ENCODE measurements at regions not wholly inside any gene's neighbourhood (a gene's known extent, or its start where the extent isn't known, plus 50 kb on each side); places are given as distances from the start of the nearest gene placed in this dataset.
"Not testable (repeated sequence)": the region's sequence is repeated elsewhere in the genome, so short reads cannot be mapped to it uniquely, and the experiment has no call there.

DNA sequence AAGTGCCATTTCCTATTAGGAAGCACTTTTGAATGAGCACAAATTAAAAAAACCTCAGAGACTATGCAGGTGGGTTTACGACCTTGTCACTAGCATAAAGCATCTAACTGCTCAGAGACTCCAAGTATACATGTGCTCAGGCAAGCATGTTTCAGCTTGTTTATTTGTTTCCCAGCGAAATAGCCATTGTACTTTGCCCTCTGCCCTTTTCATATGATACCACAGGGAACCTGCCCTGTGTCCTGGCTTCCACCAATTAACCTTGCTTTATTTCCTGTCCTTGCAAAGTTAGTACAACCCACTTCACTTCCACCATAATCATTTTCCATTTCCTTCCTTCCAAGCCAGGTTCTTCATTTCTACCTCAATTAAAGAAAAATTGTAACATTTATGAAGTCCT, 194.9 kb downstream of the DUSP6 start:
- H3K27me3 ChIP-seq (ENCODE audit: control insufficient read depth, insufficient read depth, low read length) = peaks cover 6% of the 10 kb centered on the region
- H3K27ac ChIP-seq (ENCODE audit: low read depth, low read length) = no peak overlapping the region
- no peak overlapping the region for H3K9ac ChIP-seq (ENCODE audit: low read depth, low read length)
- no peaks in the 10 kb centered on the region for H3K9me3 ChIP-seq (ENCODE audit: control insufficient read depth, insufficient read depth, low read length)
- no peak overlapping the region for H3K4me3 ChIP-seq (ENCODE audit: low read depth, low read length)
- H3K36me3 ChIP-seq (ENCODE audit: control insufficient read depth, insufficient read depth, low read length) = no peaks in the 10 kb centered on the region
- H3K4me1 ChIP-seq (ENCODE audit: control insufficient read depth, insufficient read depth, low read length) = no peaks in the 10 kb centered on the region

DNA sequence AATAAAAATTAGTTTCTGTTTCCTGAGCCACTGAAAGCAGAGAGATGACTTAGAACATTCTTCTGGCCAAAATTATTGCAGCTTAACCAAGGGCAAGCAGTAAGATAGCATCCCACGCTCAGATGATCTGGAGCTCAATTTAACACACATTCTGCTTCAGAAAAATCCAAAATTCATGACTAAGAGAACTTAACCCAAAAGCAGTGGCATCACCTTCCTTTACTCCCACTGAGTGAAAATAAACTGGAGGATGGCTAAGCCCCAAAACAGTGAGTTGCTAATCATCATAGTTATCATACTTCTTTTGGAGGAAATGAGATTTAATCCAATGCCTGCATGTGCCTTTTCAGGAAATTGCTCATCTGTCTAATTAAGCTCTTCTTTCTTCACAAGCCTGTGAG, 195.4 kb downstream of the DUSP6 start:
- H3K4me1 ChIP-seq (ENCODE audit: control insufficient read depth, insufficient read depth, low read length) = no peaks in the 10 kb centered on the region
- no peak overlapping the region for H3K9ac ChIP-seq (ENCODE audit: low read depth, low read length)
- no peak overlapping the region for H3K27ac ChIP-seq (ENCODE audit: low read depth, low read length)
- H3K27me3 ChIP-seq (ENCODE audit: control insufficient read depth, insufficient read depth, low read length) = peaks cover under 1% of the 10 kb centered on the region; the same call in 1 of the 2 replicates
- H3K9me3 ChIP-seq (ENCODE audit: control insufficient read depth, insufficient read depth, low read length) = no peaks in the 10 kb centered on the region
- H3K4me3 ChIP-seq (ENCODE audit: low read depth, low read length) = no peak overlapping the region
- no peaks in the 10 kb centered on the region for H3K36me3 ChIP-seq (ENCODE audit: control insufficient read depth, insufficient read depth, low read length)

- no peaks in the 10 kb centered on the region for H3K36me3 ChIP-seq (ENCODE audit: control insufficient read depth, insufficient read depth, low read length)
- no peak overlapping the region for H3K27ac ChIP-seq (ENCODE audit: low read depth, low read length)
- H3K27me3 ChIP-seq (ENCODE audit: control insufficient read depth, insufficient read depth, low read length) = no peaks in the 10 kb centered on the region
- H3K4me3 ChIP-seq (ENCODE audit: low read depth, low read length) = no peak overlapping the region
- no peak overlapping the region for H3K9ac ChIP-seq (ENCODE audit: low read depth, low read length)
- H3K4me1 ChIP-seq (ENCODE audit: control insufficient read depth, insufficient read depth, low read length) = no peaks in the 10 kb centered on the region
- H3K9me3 ChIP-seq (ENCODE audit: control insufficient read depth, insufficient read depth, low read length) = no peaks in the 10 kb centered on the region
These were observed 196.0 kb downstream of the DUSP6 start for GRCh38 chr12:89156340-89156739.

DNA sequence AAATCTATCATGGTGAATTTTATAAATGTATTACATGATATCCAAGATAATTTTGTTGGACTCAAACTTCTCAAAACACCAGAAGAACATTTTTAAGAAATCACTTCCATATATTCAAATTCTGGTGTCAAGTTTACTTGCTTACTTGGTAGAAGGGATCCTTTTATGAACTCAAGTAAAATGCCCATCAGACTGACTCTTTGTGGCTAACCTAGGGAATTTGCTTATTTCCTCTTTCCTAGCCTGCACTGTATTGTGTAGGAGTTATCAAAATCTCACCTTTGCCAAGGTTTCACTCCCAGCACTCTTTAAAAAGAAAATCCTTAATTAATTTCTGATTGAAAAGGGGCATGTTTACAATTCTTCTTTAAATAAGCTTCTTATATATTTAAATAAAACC, 196.5 kb downstream of the DUSP6 start:
- Histone ChIP-seq H3K27ac (ENCODE audit: low read depth, low read length) (no peak overlapping the region), H3K27me3 (ENCODE audit: control insufficient read depth, insufficient read depth, low read length) (no peaks in the 10 kb centered on the region), H3K9me3 (ENCODE audit: control insufficient read depth, insufficient read depth, low read length) (no peaks in the 10 kb centered on the region), H3K4me3 (ENCODE audit: low read depth, low read length) (no peak overlapping the region), H3K9ac (ENCODE audit: low read depth, low read length) (no peak overlapping the region), H3K4me1 (ENCODE audit: control insufficient read depth, insufficient read depth, low read length) (no peaks in the 10 kb centered on the region), H3K36me3 (ENCODE audit: control insufficient read depth, insufficient read depth, low read length) (no peaks in the 10 kb centered on the region)

DNA sequence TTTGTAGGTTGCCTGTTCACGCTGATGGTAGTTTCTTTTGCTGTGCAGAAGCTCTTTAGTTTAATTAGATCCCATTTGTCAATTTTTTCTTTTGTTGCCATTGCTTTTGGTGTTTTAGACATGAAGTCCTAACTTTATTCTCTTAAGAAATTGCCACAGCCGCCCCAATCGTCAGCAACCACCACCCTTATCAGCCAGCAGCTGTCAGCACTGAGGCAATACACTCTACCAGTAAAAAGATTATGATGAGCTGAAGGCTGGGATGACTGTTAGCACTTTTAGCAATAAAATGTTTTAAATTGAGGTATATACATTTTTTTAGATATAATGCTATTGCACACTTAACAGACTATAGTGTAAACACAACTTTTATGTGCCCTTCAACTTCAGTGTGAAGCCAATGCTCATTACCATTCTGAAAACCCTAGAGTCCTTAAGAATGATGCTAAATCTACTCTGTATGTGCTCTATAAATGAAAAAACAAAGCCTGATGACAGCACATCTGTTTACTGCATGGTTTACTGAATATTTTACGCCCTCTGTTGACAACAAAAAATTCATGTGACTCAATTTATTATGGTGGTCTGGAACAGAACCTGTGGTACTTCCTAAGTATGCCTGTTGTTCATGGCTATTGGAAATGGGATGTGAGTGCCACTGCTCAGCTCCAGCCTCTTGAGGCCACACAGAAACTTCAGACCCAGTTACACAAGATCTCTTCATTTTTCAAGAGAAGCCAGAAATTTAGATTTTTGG, 197.4 kb downstream of the DUSP6 start:
- Histone ChIP-seq H3K4me3 (ENCODE audit: low read depth, low read length) (no peak overlapping the region), H3K9ac (ENCODE audit: low read depth, low read length) (no peak overlapping the region), H3K27me3 (ENCODE audit: control insufficient read depth, insufficient read depth, low read length) (no peaks in the 10 kb centered on the region), H3K4me1 (ENCODE audit: control insufficient read depth, insufficient read depth, low read length) (no peaks in the 10 kb centered on the region), H3K9me3 (ENCODE audit: control insufficient read depth, insufficient read depth, low read length) (peaks cover 5% of the 10 kb centered on the region; the same call in 1 of the 2 replicates), H3K27ac (ENCODE audit: low read depth, low read length) (no peak overlapping the region), H3K36me3 (ENCODE audit: control insufficient read depth, insufficient read depth, low read length) (no peaks in the 10 kb centered on the region)

GRCh38 chr12:89153341-89153740, 199.0 kb downstream of the DUSP6 start:
- H3K4me1 ChIP-seq (ENCODE audit: control insufficient read depth, insufficient read depth, low read length) = no peaks in the 10 kb centered on the region

DNA sequence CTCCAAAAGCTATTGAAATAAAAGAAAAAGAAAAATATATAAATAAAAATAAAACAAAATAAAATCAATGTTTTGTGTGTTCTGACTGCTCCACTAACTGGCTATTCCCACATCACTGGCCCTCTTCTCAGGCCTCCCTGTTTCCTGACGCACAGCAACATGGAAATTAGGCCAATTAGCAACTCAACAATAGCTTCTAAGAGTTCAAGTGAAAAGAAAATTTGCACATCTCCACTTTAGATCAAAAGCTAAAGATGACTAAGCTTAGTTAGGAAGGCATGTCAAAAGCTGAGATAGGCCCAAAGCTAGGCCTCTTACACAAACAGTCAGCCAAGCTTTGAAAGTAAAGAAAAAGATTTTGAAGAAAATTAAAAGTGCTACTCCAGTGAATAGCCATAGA, 200.8 kb downstream of the DUSP6 start:
- no peak overlapping the region for H3K4me3 ChIP-seq (ENCODE audit: low read depth, low read length)
- H3K27ac ChIP-seq (ENCODE audit: low read depth, low read length) = peak overlapping the region; percentile 40
- no peak overlapping the region for H3K9ac ChIP-seq (ENCODE audit: low read depth, low read length)
- H3K27me3 ChIP-seq (ENCODE audit: control insufficient read depth, insufficient read depth, low read length) = no peaks in the 10 kb centered on the region
- no peaks in the 10 kb centered on the region for H3K36me3 ChIP-seq (ENCODE audit: control insufficient read depth, insufficient read depth, low read length)
- H3K9me3 ChIP-seq (ENCODE audit: control insufficient read depth, insufficient read depth, low read length) = peaks cover 5% of the 10 kb centered on the region; the same call in 1 of the 2 replicates
- H3K4me1 ChIP-seq (ENCODE audit: control insufficient read depth, insufficient read depth, low read length) = no peaks in the 10 kb centered on the region

More at GRCh38 chr12:89153341-89153740, 199.0 kb downstream of the DUSP6 start:
- Histone ChIP-seq H3K9me3 (ENCODE audit: control insufficient read depth, insufficient read depth, low read length) (peaks cover 5% of the 10 kb centered on the region; the same call in 1 of the 2 replicates), H3K4me3 (ENCODE audit: low read depth, low read length) (no peak overlapping the region), H3K27me3 (ENCODE audit: control insufficient read depth, insufficient read depth, low read length) (no peaks in the 10 kb centered on the region), H3K27ac (ENCODE audit: low read depth, low read length) (no peak overlapping the region), H3K9ac (ENCODE audit: low read depth, low read length) (no peak overlapping the region), H3K36me3 (ENCODE audit: control insufficient read depth, insufficient read depth, low read length) (no peaks in the 10 kb centered on the region)

DNA sequence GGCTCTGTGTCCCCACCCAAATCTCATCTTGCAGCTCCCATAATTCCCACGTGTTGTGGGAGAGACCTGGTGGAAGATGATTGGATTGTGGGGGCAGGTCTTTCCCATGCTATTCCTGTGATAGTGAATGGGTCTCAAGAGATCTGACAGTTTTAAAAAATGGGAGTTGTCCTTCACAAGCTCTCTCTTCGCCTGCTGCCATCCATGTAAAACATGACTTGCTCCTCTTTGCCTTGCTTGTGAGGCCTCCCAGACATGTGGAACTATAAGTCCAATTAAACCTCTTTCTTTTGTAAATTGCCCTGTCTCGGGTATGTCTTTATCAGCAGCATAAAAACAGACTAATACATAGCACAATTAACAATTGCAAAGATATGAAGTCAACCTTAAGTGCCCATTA, 201.5 kb downstream of the DUSP6 start:
- H3K9me3 ChIP-seq (ENCODE audit: control insufficient read depth, insufficient read depth, low read length) = not testable (repeated sequence)

DNA sequence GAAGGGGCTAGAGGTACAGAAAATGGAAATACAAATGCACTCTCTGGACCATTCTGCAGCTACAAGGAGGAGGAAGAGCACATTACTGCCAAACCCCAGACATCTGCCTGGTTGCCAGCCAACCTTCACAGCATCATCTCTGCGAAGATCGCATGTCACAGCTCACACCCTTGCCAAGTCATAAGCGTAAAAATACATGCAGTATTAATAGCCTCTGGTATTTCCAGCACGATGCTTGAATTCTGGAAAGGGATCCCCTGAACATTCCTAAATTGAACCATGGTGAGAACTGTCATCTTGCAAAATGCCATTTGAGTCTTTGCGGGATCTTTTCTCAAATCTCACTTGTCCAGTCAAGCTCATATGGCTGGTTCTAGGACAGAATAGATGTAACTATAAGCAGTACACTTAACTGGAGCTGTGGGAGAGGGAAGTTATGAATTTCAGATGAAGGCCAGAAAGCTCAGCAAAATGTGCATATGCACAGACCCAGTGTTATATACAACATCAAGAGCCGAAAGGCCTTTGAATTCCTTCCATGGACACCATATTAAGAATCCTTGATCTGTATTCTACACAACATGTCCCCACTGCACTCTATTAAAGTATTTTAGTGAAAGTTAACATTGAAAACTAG, 211.6 kb downstream of the DUSP6 start:
- H3K4me1 ChIP-seq (ENCODE audit: control insufficient read depth, insufficient read depth, low read length) = 0 out of 2 replicates have a peak, but pooled peaks cover 3% of the 10 kb centered on the region
- H3K9me3 ChIP-seq (ENCODE audit: control insufficient read depth, insufficient read depth, low read length) = no peaks in the 10 kb centered on the region
- no peak overlapping the region for H3K9ac ChIP-seq (ENCODE audit: low read depth, low read length)
- H3K27ac ChIP-seq (ENCODE audit: low read depth, low read length) = no peak overlapping the region
- H3K27me3 ChIP-seq (ENCODE audit: control insufficient read depth, insufficient read depth, low read length) = no peaks in the 10 kb centered on the region
- no peaks in the 10 kb centered on the region for H3K36me3 ChIP-seq (ENCODE audit: control insufficient read depth, insufficient read depth, low read length)
- no peak overlapping the region for H3K4me3 ChIP-seq (ENCODE audit: low read depth, low read length)

More for the DNA sequence above, 201.5 kb downstream of the DUSP6 start:
- not testable (repeated sequence) for H3K4me3 ChIP-seq (ENCODE audit: low read depth, low read length); H3K9ac ChIP-seq (ENCODE audit: low read depth, low read length); H3K27ac ChIP-seq (ENCODE audit: low read depth, low read length); H3K27me3 ChIP-seq (ENCODE audit: control insufficient read depth, insufficient read depth, low read length); H3K36me3 ChIP-seq (ENCODE audit: control insufficient read depth, insufficient read depth, low read length); H3K4me1 ChIP-seq (ENCODE audit: control insufficient read depth, insufficient read depth, low read length)

DNA sequence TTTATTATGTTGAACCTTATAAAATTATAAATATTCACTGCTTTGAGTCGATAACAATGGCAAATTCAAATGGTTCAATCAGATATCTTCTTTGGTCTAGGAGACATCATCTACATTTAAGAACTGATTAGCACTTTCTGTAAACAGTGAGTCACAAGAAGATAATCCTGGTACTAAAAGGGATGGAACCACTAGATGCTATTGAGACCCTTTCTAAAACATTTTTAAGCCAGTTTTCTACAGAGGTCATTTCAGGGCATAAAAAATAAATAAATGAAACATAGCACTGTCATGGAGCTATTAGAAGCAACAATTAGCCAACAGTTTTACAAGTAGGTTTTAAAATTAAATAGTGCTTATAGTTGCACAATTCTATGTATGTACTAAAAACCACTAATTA, 212.2 kb downstream of the DUSP6 start:
- Histone ChIP-seq H3K27ac (ENCODE audit: low read depth, low read length) (no peak overlapping the region), H3K4me1 (ENCODE audit: control insufficient read depth, insufficient read depth, low read length) (0 out of 2 replicates have a peak, but pooled peaks cover 3% of the 10 kb centered on the region), H3K9me3 (ENCODE audit: control insufficient read depth, insufficient read depth, low read length) (no peaks in the 10 kb centered on the region), H3K36me3 (ENCODE audit: control insufficient read depth, insufficient read depth, low read length) (no peaks in the 10 kb centered on the region), H3K27me3 (ENCODE audit: control insufficient read depth, insufficient read depth, low read length) (no peaks in the 10 kb centered on the region), H3K9ac (ENCODE audit: low read depth, low read length) (no peak overlapping the region), H3K4me3 (ENCODE audit: low read depth, low read length) (no peak overlapping the region)

DNA sequence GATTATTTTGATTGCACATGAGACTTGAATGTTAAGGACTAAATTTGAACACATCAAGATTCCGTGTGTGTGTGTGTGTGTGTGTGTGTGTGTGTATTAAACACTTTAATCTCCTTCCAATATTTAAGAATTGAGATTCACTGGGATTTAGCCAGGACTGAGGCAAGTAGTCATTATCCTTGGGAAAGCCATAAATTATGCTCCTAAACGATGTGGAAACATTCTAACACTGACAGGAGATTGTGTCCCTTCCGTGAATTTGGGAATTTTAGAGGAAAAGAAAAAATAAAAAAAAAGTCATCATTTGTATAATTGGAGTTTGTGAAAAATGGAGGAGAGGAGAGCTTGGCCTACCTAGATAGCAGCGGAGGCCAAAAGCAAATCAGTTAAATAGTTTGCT, 212.9 kb downstream of the DUSP6 start:
- 0 out of 2 replicates have a peak, but pooled peaks cover 3% of the 10 kb centered on the region for H3K4me1 ChIP-seq (ENCODE audit: control insufficient read depth, insufficient read depth, low read length)
- no peaks in the 10 kb centered on the region for H3K27me3 ChIP-seq (ENCODE audit: control insufficient read depth, insufficient read depth, low read length)
- no peak overlapping the region for H3K4me3 ChIP-seq (ENCODE audit: low read depth, low read length)
- H3K36me3 ChIP-seq (ENCODE audit: control insufficient read depth, insufficient read depth, low read length) = no peaks in the 10 kb centered on the region
- no peak overlapping the region for H3K9ac ChIP-seq (ENCODE audit: low read depth, low read length)
- no peaks in the 10 kb centered on the region for H3K9me3 ChIP-seq (ENCODE audit: control insufficient read depth, insufficient read depth, low read length)
- H3K27ac ChIP-seq (ENCODE audit: low read depth, low read length) = no peak overlapping the region
